Adrenal gland (tissue), 5 donors: ENCODE measurements at regions not wholly inside any gene's neighbourhood (a gene's known extent, or its start where the extent isn't known, plus 50 kb on each side); places are given as distances from the start of the nearest gene placed in this dataset.

Source experiments
- CTCF ChIP-seq, 6 experiments: fragments of 450-650 bp in 4 of 6; fragments of 200-600 bp in 2 of 6; sonication (generic) in 1 of 6; IDR thresholded peaks; 1 replicate in 5 of 6; 2 replicates in 1 of 6; pipeline versions ENCODE4 v1.5.1 to v1.8.0; 2016 to 2021; ENCODE audit warnings: antibody characterized with exemption in 6 of 6, mild to moderate bottlenecking in 2 of 6, moderate library complexity in 1 of 6
- POLR2A ChIP-seq, 2 donors: fragments of 450-650 bp; IDR thresholded peaks; one replicate each; pipeline ENCODE4 v1.6.1; 2017; ENCODE audit warnings: antibody characterized with exemption in 2 of 2, mild to moderate bottlenecking in 2 of 2, moderate library complexity in 1 of 2
- donor health status: DM: no; HTN: no; CAD: no.

- TF ChIP-seq CTCF (IDR thresholded peaks at IDR 0.05) (no peak), POLR2A (IDR thresholded peaks at IDR 0.05) (no peak)
Observed at GRCh38 chr2:48146552-48146951, 167.9 kb upstream of the FOXN2 start.
